ENCODE measurements at regions not wholly inside any gene's neighbourhood (a gene's known extent, or its start where the extent isn't known, plus 50 kb on each side); places are given as distances from the start of the nearest gene placed in this dataset.

- in situ Hi-C loops (cut with HindIII; ENCODE audit: low pct_unique_long_range_greater_than_20kb, low sequenced_read_pairs) = no loop called here
- DNase-seq (ENCODE audit: low read depth) = no peak
Measured at GRCh38 chr2:187274146-187274545, 173.9 kb downstream of the CALCRL start.

- DNase-seq (ENCODE audit: low read depth) = no peak
- in situ Hi-C loops (cut with HindIII; ENCODE audit: low pct_unique_long_range_greater_than_20kb, low sequenced_read_pairs) = no loop called here
Measured at GRCh38 chr2:187272255-187272654, 175.8 kb downstream of the CALCRL start.

- in situ Hi-C loops (cut with HindIII; ENCODE audit: low pct_unique_long_range_greater_than_20kb, low sequenced_read_pairs) = no loop called here
- DNase-seq (ENCODE audit: low read depth) = no peak
Measured at GRCh38 chr2:187271825-187272224, 176.2 kb downstream of the CALCRL start.

- in situ Hi-C loops (cut with HindIII; ENCODE audit: low pct_unique_long_range_greater_than_20kb, low sequenced_read_pairs) = no loop called here
- no peak for DNase-seq (ENCODE audit: low read depth)
Measured at GRCh38 chr2:187266645-187267044, 181.4 kb downstream of the CALCRL start.

GRCh38 chr2:187266147-187266546 is 181.9 kb downstream of the CALCRL start:
- in situ Hi-C loops (cut with HindIII; ENCODE audit: low pct_unique_long_range_greater_than_20kb, low sequenced_read_pairs) = no loop called here

GRCh38 chr2:187264612-187265011 is 183.4 kb downstream of the CALCRL start:
- no peak for DNase-seq (ENCODE audit: low read depth)
- in situ Hi-C loops (cut with HindIII; ENCODE audit: low pct_unique_long_range_greater_than_20kb, low sequenced_read_pairs) = no loop called here

More at GRCh38 chr2:187266147-187266546, 181.9 kb downstream of the CALCRL start:
- no peak for DNase-seq (ENCODE audit: low read depth)

- in situ Hi-C loops (cut with HindIII; ENCODE audit: low pct_unique_long_range_greater_than_20kb, low sequenced_read_pairs) = no loop called here
- DNase-seq (ENCODE audit: low read depth) = no peak
Measured at GRCh38 chr2:187263675-187264560, 184.1 kb downstream of the CALCRL start.

GRCh38 chr2:187261705-187262104 is 186.3 kb downstream of the CALCRL start:
- in situ Hi-C loops (cut with HindIII; ENCODE audit: low pct_unique_long_range_greater_than_20kb, low sequenced_read_pairs) = no loop called here
- DNase-seq (ENCODE audit: low read depth) = no peak

- DNase-seq (ENCODE audit: low read depth) = no peak
- in situ Hi-C loops (cut with HindIII; ENCODE audit: low pct_unique_long_range_greater_than_20kb, low sequenced_read_pairs) = no loop called here
Measured at GRCh38 chr2:187252063-187252462, 196.0 kb downstream of the CALCRL start.

GRCh38 chr2:187250137-187250536 is 197.9 kb downstream of the CALCRL start:
- no peak for DNase-seq (ENCODE audit: low read depth)
- in situ Hi-C loops (cut with HindIII; ENCODE audit: low pct_unique_long_range_greater_than_20kb, low sequenced_read_pairs) = no loop called here

- no peak for DNase-seq (ENCODE audit: low read depth)
- in situ Hi-C loops (cut with HindIII; ENCODE audit: low pct_unique_long_range_greater_than_20kb, low sequenced_read_pairs) = no loop called here
Measured at GRCh38 chr2:187233811-187234210, 214.2 kb downstream of the CALCRL start.

- in situ Hi-C loops (cut with HindIII; ENCODE audit: low pct_unique_long_range_greater_than_20kb, low sequenced_read_pairs) = no loop called here
Measured at GRCh38 chr2:187232749-187233148, 215.3 kb downstream of the CALCRL start.

GRCh38 chr2:187230088-187230487 is 218.0 kb downstream of the CALCRL start:
- in situ Hi-C loops (cut with HindIII; ENCODE audit: low pct_unique_long_range_greater_than_20kb, low sequenced_read_pairs) = no loop called here
- DNase-seq (ENCODE audit: low read depth) = no peak

More at GRCh38 chr2:187232749-187233148, 215.3 kb downstream of the CALCRL start:
- DNase-seq (ENCODE audit: low read depth) = no peak

GRCh38 chr2:187228986-187229385 is 219.1 kb downstream of the CALCRL start:
- no peak for DNase-seq (ENCODE audit: low read depth)
- in situ Hi-C loops (cut with HindIII; ENCODE audit: low pct_unique_long_range_greater_than_20kb, low sequenced_read_pairs) = no loop called here

- DNase-seq (ENCODE audit: low read depth) = no peak
- in situ Hi-C loops (cut with HindIII; ENCODE audit: low pct_unique_long_range_greater_than_20kb, low sequenced_read_pairs) = no loop called here
Measured at GRCh38 chr2:187224989-187225388, 223.1 kb downstream of the CALCRL start.

- in situ Hi-C loops (cut with HindIII; ENCODE audit: low pct_unique_long_range_greater_than_20kb, low sequenced_read_pairs) = no loop called here
- no peak for DNase-seq (ENCODE audit: low read depth)
Measured at GRCh38 chr2:187220071-187220470, 228.0 kb downstream of the CALCRL start.

GRCh38 chr2:187215532-187216240 is 232.4 kb downstream of the CALCRL start:
- in situ Hi-C loops (cut with HindIII; ENCODE audit: low pct_unique_long_range_greater_than_20kb, low sequenced_read_pairs) = no loop called here
- no peak for DNase-seq (ENCODE audit: low read depth)

- in situ Hi-C loops (cut with HindIII; ENCODE audit: low pct_unique_long_range_greater_than_20kb, low sequenced_read_pairs) = no loop called here
- DNase-seq (ENCODE audit: low read depth) = no peak
Measured at GRCh38 chr2:187214306-187214705, 233.7 kb downstream of the CALCRL start.

- no peak for DNase-seq (ENCODE audit: low read depth)
Measured at GRCh38 chr2:187213798-187214197, 234.3 kb downstream of the CALCRL start.

More at GRCh38 chr2:187213798-187214197, 234.3 kb downstream of the CALCRL start:
- in situ Hi-C loops (cut with HindIII; ENCODE audit: low pct_unique_long_range_greater_than_20kb, low sequenced_read_pairs) = no loop called here

Measured in Caki2 (cell line).